ENCODE measurements at regions not wholly inside any gene's neighbourhood (a gene's known extent, or its start where the extent isn't known, plus 50 kb on each side); places are given as distances from the start of the nearest gene placed in this dataset.

DNA sequence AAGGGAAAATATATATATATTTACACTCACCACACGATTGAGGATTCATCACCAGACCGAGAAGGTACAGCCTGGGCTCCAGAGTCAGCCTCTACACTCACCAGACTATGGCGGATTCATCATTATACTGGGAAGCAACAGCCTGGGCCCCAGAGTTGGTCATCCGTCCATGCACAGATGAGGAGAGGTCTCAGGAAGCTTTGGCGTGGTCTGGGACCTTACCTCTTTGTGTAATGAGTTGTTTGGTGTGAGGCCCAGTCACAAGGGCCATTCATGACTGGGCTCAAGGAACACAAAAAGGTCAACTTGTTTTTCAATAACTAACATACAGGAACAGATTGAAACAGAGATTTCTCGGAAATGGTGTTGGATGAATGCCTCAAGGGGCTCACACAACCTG, 926.1 kb downstream of the FAM133A start:
- Histone ChIP-seq H3K36me3 (ENCODE audit: control insufficient read depth in 4 of 4, insufficient read depth in 3 of 4, low read depth in 1 of 4, low read length in 3 of 4) (no peaks in the 10 kb centered on the region), H3K4me3 (ENCODE audit: low read depth in 1 of 3, low read length in 3 of 3) (no peak overlapping the region), H3K27ac (ENCODE audit: low read depth in 1 of 2, low read length in 2 of 2) (no peak overlapping the region), H3K9me3 (ENCODE audit: control insufficient read depth in 4 of 4, low read length in 3 of 4) (no peaks in the 10 kb centered on the region), H3K9ac (ENCODE audit: low read depth in 1 of 2, low read length in 2 of 2) (no peak overlapping the region), H3K4me1 (ENCODE audit: control insufficient read depth in 4 of 4, insufficient read depth in 4 of 4, low read length in 3 of 4) (no peaks in the 10 kb centered on the region), H3K27me3 (ENCODE audit: control insufficient read depth in 4 of 4, insufficient read depth in 4 of 4, low read length in 3 of 4) (no peaks in the 10 kb centered on the region)
- WGBS, result 73% methylated on average over 6 of the region's 6 CpGs
- TF ChIP-seq ZBTB33 (IDR thresholded peaks at IDR 0.05) (no peak), GABPA (IDR thresholded peaks at IDR 0.05 in 1 of 2, conservative IDR thresholded peaks at IDR 0.05 in 1 of 2) (no peak), EGR1 (IDR thresholded peaks at IDR 0.05; ENCODE audit: low read depth in 2 of 2) (no peak), HNF4A (conservative IDR thresholded peaks at IDR 0.05) (no peak), FOXA2 (IDR thresholded peaks at IDR 0.05) (no peak), CTCF (IDR thresholded peaks at IDR 0.05; ENCODE audit: low read depth, low read length, missing input control) (no peak), SP1 (IDR thresholded peaks at IDR 0.05) (no peak), NR2F2 (IDR thresholded peaks at IDR 0.05) (no peak), TAF1 (conservative IDR thresholded peaks at IDR 0.05) (no peak), RAD21 (IDR thresholded peaks at IDR 0.05) (no peak), RXRA (IDR thresholded peaks at IDR 0.05) (no peak), FOXA1 (IDR thresholded peaks at IDR 0.05) (no peak), ATF3 (IDR thresholded peaks at IDR 0.05) (no peak), JUND (IDR thresholded peaks at IDR 0.05) (no peak), YY1 (IDR thresholded peaks at IDR 0.05) (no peak), HNF4G (IDR thresholded peaks at IDR 0.05) (no peak)
- TF ChIP-seq, protein P1, sequence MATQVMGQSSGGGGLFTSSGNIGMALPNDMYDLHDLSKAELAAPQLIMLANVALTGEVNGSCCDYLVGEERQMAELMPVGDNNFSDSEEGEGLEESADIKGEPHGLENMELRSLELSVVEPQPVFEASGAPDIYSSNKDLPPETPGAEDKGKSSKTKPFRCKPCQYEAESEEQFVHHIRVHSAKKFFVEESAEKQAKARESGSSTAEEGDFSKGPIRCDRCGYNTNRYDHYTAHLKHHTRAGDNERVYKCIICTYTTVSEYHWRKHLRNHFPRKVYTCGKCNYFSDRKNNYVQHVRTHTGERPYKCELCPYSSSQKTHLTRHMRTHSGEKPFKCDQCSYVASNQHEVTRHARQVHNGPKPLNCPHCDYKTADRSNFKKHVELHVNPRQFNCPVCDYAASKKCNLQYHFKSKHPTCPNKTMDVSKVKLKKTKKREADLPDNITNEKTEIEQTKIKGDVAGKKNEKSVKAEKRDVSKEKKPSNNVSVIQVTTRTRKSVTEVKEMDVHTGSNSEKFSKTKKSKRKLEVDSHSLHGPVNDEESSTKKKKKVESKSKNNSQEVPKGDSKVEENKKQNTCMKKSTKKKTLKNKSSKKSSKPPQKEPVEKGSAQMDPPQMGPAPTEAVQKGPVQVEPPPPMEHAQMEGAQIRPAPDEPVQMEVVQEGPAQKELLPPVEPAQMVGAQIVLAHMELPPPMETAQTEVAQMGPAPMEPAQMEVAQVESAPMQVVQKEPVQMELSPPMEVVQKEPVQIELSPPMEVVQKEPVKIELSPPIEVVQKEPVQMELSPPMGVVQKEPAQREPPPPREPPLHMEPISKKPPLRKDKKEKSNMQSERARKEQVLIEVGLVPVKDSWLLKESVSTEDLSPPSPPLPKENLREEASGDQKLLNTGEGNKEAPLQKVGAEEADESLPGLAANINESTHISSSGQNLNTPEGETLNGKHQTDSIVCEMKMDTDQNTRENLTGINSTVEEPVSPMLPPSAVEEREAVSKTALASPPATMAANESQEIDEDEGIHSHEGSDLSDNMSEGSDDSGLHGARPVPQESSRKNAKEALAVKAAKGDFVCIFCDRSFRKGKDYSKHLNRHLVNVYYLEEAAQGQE (IDR thresholded peaks at IDR 0.05), result no peak
- TF ChIP-seq, protein P2, sequence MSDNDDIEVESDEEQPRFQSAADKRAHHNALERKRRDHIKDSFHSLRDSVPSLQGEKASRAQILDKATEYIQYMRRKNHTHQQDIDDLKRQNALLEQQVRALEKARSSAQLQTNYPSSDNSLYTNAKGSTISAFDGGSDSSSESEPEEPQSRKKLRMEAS (IDR thresholded peaks at IDR 0.05), result no peak
- DNase-seq (ENCODE audit: low spot score), result no peak
